WTC11 (cell line): ENCODE measurements at regions not wholly inside any gene's neighbourhood (a gene's known extent, or its start where the extent isn't known, plus 50 kb on each side); places are given as distances from the start of the nearest gene placed in this dataset.

ENCODE experiments used
- ATAC-seq: fragments of 200-7000 bp; cut with Tn5 transposase; 2 replicates; pipeline ENCODE4 v1.10.0; 2021; ENCODE audit warnings: mild to moderate bottlenecking, moderate library complexity
- CTCF ChIA-PET: fragments of 300-600 bp; sonication (Branson Sonifier 250); formaldehyde crosslinking; loops from one replicate; lab custom pipeline; 2021; ENCODE audit warnings: antibody characterized with exemption; lab: Charles Lee
- POLR2A ChIA-PET: fragments of 350-600 bp; sonication (Branson Sonifier 250); formaldehyde crosslinking; loops from one replicate; lab custom pipeline; 2021; ENCODE audit warnings: antibody characterized with exemption; lab: Charles Lee
- DNase-seq: peaks from one replicate; pipeline ENCODE4 v3.0.0; 2021; ENCODE audit warnings: low spot score
- H3K27ac Mint-ChIP-seq: 2 replicates; pipeline ENCODE4 v1.8.0; 2021; ENCODE audit warnings: mixed read lengths
- H3K27me3 Mint-ChIP-seq: 2 replicates; pipeline ENCODE4 v1.8.0; 2021; ENCODE audit warnings: low read depth, mild to moderate bottlenecking, moderate library complexity, mixed read lengths
- H3K36me3 Mint-ChIP-seq: 2 replicates; pipeline ENCODE4 v1.8.0; 2021; ENCODE audit warnings: mixed read lengths
- H3K4me1 Mint-ChIP-seq: 2 replicates; pipeline ENCODE4 v1.8.0; 2022; ENCODE audit warnings: mixed read lengths
- H3K4me3 Mint-ChIP-seq: 2 replicates; pipeline ENCODE4 v1.8.0; 2021; ENCODE audit warnings: mild to moderate bottlenecking, moderate library complexity, mixed read lengths
- H3K9me3 Mint-ChIP-seq: 2 replicates; pipeline ENCODE4 v1.8.0; 2021; ENCODE audit warnings: mixed read lengths
- FOXP1 ChIP-seq: sonication (generic); formaldehyde crosslinking; IDR thresholded peaks from 2 replicates; pipeline ENCODE4 v1.8.0; 2022; ENCODE audit warnings: missing genetic modification reagents, mild to moderate bottlenecking, moderate library complexity, borderline replicate concordance
- JAZF1 ChIP-seq: fragments of 250-450 bp; sonication (Bioruptor Pico); IDR thresholded peaks from 2 replicates; pipeline ENCODE4 v1.9.0; 2021; ENCODE audit warnings: moderate library complexity, mild to moderate bottlenecking, inconsistent platforms
- SMAD4 ChIP-seq: sonication (generic); formaldehyde crosslinking; IDR thresholded peaks from 2 replicates; pipeline ENCODE4 v1.8.0; 2022; ENCODE audit warnings: mild to moderate bottlenecking, missing genetic modification reagents
- ZNF671 ChIP-seq: fragments of 250-450 bp; sonication (Bioruptor Pico); IDR thresholded peaks from 2 replicates; pipeline ENCODE4 v1.8.0; 2021; ENCODE audit warnings: mild to moderate bottlenecking
- TF ChIP-seq, protein P1 (sequence below): sonication (generic); formaldehyde crosslinking; IDR thresholded peaks from 2 replicates; pipeline ENCODE4 v1.8.1; 2023; ENCODE audit warnings: mild to moderate bottlenecking, missing genetic modification reagents, borderline replicate concordance
- TF ChIP-seq, protein P2 (sequence below): fragments of 250-450 bp; sonication (Bioruptor Pico); IDR thresholded peaks from 2 replicates; pipeline ENCODE4 v1.9.0; 2021; ENCODE audit warnings: mild to moderate bottlenecking, borderline replicate concordance
- TF ChIP-seq, protein P3 (sequence below): fragments of 250-450 bp; sonication (Bioruptor Pico); IDR thresholded peaks from 2 replicates; pipeline ENCODE4 v1.9.0; 2021; ENCODE audit warnings: mild to moderate bottlenecking
- TF ChIP-seq, protein P4 (sequence below): sonication (generic); formaldehyde crosslinking; IDR thresholded peaks from 2 replicates; pipeline ENCODE4 v1.8.0; 2023; ENCODE audit warnings: mild to moderate bottlenecking, missing genetic modification reagents
- TF ChIP-seq, protein P5 (sequence below): fragments of 250-450 bp; sonication (Bioruptor Pico); conservative IDR thresholded peaks from 2 replicates; pipeline ENCODE4 v1.9.0; 2021; ENCODE audit warnings: mild to moderate bottlenecking
- TF ChIP-seq, protein P6 (sequence below): sonication (generic); formaldehyde crosslinking; IDR thresholded peaks from 2 replicates; pipeline ENCODE4 v1.8.1; 2023; ENCODE audit warnings: mild to moderate bottlenecking, moderate library complexity, missing genetic modification reagents

DNA sequence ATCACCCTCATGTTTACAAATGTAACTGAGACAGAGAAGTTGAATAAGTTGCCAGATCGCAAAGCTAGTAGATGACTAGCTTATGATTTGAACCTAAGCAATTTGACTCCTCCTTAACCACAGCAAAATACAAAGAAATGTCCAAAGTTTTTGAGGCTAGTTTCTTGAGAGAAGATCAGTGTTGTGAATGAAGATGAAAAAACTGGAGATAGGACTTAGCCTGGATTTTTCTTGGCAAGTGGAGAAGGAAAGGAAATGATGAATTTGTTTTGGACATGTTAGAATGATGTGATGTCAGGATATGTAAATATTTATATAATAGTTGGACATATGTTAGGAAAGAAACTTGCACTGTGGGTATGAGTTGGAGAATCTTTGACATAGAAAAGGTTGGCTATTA lies 149.8 kb downstream of the LSMEM1 start:
- CTCF ChIA-PET, result no interaction called here
- Mint-ChIP-seq H3K4me3 (no peak overlapping the region), H3K27ac (no peak overlapping the region), H3K27me3 (no peaks in the 10 kb centered on the region), H3K4me1 (no peaks in the 10 kb centered on the region), H3K36me3 (no peaks in the 10 kb centered on the region), H3K9me3 (peaks cover 10% of the 10 kb centered on the region)
- TF ChIP-seq, protein P1, sequence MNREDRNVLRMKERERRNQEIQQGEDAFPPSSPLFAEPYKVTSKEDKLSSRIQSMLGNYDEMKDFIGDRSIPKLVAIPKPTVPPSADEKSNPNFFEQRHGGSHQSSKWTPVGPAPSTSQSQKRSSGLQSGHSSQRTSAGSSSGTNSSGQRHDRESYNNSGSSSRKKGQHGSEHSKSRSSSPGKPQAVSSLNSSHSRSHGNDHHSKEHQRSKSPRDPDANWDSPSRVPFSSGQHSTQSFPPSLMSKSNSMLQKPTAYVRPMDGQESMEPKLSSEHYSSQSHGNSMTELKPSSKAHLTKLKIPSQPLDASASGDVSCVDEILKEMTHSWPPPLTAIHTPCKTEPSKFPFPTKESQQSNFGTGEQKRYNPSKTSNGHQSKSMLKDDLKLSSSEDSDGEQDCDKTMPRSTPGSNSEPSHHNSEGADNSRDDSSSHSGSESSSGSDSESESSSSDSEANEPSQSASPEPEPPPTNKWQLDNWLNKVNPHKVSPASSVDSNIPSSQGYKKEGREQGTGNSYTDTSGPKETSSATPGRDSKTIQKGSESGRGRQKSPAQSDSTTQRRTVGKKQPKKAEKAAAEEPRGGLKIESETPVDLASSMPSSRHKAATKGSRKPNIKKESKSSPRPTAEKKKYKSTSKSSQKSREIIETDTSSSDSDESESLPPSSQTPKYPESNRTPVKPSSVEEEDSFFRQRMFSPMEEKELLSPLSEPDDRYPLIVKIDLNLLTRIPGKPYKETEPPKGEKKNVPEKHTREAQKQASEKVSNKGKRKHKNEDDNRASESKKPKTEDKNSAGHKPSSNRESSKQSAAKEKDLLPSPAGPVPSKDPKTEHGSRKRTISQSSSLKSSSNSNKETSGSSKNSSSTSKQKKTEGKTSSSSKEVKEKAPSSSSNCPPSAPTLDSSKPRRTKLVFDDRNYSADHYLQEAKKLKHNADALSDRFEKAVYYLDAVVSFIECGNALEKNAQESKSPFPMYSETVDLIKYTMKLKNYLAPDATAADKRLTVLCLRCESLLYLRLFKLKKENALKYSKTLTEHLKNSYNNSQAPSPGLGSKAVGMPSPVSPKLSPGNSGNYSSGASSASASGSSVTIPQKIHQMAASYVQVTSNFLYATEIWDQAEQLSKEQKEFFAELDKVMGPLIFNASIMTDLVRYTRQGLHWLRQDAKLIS, result no peak
- TF ChIP-seq, protein P2, sequence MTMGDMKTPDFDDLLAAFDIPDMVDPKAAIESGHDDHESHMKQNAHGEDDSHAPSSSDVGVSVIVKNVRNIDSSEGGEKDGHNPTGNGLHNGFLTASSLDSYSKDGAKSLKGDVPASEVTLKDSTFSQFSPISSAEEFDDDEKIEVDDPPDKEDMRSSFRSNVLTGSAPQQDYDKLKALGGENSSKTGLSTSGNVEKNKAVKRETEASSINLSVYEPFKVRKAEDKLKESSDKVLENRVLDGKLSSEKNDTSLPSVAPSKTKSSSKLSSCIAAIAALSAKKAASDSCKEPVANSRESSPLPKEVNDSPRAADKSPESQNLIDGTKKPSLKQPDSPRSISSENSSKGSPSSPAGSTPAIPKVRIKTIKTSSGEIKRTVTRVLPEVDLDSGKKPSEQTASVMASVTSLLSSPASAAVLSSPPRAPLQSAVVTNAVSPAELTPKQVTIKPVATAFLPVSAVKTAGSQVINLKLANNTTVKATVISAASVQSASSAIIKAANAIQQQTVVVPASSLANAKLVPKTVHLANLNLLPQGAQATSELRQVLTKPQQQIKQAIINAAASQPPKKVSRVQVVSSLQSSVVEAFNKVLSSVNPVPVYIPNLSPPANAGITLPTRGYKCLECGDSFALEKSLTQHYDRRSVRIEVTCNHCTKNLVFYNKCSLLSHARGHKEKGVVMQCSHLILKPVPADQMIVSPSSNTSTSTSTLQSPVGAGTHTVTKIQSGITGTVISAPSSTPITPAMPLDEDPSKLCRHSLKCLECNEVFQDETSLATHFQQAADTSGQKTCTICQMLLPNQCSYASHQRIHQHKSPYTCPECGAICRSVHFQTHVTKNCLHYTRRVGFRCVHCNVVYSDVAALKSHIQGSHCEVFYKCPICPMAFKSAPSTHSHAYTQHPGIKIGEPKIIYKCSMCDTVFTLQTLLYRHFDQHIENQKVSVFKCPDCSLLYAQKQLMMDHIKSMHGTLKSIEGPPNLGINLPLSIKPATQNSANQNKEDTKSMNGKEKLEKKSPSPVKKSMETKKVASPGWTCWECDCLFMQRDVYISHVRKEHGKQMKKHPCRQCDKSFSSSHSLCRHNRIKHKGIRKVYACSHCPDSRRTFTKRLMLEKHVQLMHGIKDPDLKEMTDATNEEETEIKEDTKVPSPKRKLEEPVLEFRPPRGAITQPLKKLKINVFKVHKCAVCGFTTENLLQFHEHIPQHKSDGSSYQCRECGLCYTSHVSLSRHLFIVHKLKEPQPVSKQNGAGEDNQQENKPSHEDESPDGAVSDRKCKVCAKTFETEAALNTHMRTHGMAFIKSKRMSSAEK (CRISPR knock-in tag), result no peak
- TF ChIP-seq ZNF671, result no peak
- TF ChIP-seq FOXP1 (CRISPR knock-in tag), result no peak
- TF ChIP-seq JAZF1 (CRISPR knock-in tag), result no peak
- TF ChIP-seq SMAD4 (CRISPR knock-in tag), result no peak
- TF ChIP-seq, protein P3, sequence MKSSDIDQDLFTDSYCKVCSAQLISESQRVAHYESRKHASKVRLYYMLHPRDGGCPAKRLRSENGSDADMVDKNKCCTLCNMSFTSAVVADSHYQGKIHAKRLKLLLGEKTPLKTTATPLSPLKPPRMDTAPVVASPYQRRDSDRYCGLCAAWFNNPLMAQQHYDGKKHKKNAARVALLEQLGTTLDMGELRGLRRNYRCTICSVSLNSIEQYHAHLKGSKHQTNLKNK, result no peak
- TF ChIP-seq, protein P4, sequence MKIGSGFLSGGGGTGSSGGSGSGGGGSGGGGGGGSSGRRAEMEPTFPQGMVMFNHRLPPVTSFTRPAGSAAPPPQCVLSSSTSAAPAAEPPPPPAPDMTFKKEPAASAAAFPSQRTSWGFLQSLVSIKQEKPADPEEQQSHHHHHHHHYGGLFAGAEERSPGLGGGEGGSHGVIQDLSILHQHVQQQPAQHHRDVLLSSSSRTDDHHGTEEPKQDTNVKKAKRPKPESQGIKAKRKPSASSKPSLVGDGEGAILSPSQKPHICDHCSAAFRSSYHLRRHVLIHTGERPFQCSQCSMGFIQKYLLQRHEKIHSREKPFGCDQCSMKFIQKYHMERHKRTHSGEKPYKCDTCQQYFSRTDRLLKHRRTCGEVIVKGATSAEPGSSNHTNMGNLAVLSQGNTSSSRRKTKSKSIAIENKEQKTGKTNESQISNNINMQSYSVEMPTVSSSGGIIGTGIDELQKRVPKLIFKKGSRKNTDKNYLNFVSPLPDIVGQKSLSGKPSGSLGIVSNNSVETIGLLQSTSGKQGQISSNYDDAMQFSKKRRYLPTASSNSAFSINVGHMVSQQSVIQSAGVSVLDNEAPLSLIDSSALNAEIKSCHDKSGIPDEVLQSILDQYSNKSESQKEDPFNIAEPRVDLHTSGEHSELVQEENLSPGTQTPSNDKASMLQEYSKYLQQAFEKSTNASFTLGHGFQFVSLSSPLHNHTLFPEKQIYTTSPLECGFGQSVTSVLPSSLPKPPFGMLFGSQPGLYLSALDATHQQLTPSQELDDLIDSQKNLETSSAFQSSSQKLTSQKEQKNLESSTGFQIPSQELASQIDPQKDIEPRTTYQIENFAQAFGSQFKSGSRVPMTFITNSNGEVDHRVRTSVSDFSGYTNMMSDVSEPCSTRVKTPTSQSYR (CRISPR knock-in tag), result no peak
- TF ChIP-seq, protein P5, sequence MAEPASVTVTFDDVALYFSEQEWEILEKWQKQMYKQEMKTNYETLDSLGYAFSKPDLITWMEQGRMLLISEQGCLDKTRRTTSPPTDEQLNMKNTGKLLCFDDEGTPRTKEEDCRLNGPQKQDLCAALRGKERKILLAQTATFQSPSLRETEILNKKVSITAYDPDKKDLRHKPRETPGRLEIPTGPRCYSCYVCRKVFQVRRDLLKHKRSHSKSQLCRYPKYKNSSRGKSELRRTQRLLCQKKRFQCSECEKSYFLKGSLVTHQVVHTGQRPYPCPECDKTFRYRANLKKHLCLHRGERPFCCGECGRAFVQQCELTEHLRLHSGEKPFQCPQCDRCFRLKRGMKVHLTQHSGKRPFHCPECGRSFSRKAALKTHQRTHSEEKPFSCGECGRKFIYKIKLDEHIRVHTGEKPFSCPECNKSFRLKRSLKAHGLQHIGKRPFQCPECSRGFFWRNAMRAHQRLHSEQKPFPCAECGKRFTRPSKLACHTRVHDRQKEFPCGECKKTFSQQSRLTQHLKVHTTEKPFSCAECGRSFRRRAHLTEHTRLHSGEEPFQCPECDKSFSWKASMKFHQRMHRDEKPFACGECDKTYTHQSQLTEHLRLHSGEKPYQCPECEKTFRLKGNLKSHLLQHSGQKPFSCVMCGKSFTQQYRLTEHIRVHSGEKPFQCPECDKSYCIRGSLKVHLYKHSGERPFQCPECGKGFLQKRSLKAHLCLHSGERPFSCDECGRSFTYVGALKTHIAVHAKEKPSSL (CRISPR knock-in tag), result no peak
- TF ChIP-seq, protein P6, sequence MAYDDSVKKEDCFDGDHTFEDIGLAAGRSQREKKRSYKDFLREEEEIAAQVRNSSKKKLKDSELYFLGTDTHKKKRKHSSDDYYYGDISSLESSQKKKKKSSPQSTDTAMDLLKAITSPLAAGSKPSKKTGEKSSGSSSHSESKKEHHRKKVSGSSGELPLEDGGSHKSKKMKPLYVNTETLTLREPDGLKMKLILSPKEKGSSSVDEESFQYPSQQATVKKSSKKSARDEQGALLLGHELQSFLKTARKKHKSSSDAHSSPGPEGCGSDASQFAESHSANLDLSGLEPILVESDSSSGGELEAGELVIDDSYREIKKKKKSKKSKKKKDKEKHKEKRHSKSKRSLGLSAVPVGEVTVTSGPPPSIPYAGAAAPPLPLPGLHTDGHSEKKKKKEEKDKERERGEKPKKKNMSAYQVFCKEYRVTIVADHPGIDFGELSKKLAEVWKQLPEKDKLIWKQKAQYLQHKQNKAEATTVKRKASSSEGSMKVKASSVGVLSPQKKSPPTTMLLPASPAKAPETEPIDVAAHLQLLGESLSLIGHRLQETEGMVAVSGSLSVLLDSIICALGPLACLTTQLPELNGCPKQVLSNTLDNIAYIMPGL (CRISPR knock-in tag), result no peak
- ATAC-seq, result no peak
- POLR2A ChIA-PET, result no interaction called here
- DNase-seq, result no peak
